Pulmonary artery endothelial cell (primary cell): ENCODE measurements at regions not wholly inside any gene's neighbourhood (a gene's known extent, or its start where the extent isn't known, plus 50 kb on each side); places are given as distances from the start of the nearest gene placed in this dataset.

Source experiments
- DNase-seq: peaks from one replicate; pipeline ENCODE4 v3.0.0-alpha.2; 2011; ENCODE audit warnings: low read depth, low spot score

DNA sequence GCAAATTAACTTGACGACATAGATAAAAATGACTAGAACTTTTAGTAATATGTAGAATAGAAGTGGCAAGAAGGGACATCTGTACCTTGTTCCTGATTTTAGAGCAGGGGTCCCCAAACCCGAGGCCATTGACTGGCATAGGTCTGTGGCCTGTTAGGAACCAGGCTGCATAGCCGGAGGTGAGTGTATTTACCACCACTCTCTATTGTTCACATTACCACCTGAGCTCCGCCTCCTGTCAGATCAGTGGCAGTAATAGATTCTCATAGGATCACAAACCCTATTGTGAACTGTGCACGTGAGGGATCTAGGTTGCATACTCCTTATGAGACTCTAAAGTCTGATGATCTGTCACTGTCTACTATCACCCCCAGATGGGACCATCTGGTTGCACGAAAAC, 113.6 kb upstream of the AVPR1A start:
- no peak for DNase-seq

- DNase-seq: no peak
These were observed 99.5 kb upstream of the AVPR1A start for GRCh38 chr12:63250486-63250885.

DNA sequence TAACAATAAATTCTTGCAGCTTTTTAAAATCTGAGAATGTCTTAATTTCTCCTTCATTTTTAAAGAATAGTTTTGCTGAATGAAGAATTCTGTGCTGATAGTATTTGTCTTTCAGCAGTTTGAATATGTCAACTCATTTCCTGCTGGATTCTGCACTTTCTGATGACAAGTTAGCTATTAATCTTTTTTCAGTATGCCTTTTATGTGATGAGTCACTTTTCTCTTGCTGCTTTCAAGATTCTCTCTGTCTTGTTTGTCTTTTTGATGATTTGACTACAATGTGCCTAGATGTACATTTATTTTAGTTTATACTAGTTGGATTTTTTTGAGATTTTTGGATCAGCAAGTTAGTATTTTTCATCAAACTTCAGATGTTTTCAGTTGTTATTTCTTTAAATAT, 87.9 kb upstream of the AVPR1A start:
- DNase-seq: no peak

GRCh38 chr12:63232896-63233295, 81.9 kb upstream of the AVPR1A start:
- no peak for DNase-seq

- no peak for DNase-seq
These were observed 77.9 kb upstream of the AVPR1A start for GRCh38 chr12:63228853-63229252.

DNA sequence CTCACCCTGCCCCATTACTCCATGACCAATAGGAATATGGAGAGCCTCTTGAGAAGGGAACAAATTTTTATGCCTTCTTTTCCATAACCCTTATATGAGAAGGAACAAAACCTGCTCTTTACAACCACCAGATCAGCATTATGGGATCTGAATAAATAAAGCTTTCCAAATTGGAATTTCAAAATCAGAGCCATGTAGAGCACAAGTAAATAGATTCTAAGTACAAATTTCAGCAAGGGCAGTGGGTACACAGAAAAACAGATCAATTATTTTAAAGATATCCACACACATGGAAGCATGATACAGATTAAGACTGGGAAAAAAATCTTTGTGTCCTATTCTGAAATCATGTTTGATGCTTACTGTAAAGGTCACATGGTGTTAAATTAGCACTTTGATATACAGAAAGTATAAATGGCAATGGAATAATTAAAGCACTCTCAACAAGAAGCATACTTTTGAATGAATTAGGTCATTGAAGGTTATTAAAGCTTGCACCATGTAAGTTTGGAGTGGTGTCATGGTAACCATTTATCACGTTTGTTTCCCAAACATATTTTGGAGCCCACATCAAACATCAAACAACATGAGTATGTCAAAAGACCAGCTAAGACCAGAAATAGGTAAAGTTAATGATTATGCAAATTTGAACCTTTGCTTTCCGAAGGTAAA, 75.9 kb upstream of the AVPR1A start:
- DNase-seq: no peak

- DNase-seq: no peak
These were observed 73.4 kb upstream of the AVPR1A start for GRCh38 chr12:63224396-63224795.

DNA sequence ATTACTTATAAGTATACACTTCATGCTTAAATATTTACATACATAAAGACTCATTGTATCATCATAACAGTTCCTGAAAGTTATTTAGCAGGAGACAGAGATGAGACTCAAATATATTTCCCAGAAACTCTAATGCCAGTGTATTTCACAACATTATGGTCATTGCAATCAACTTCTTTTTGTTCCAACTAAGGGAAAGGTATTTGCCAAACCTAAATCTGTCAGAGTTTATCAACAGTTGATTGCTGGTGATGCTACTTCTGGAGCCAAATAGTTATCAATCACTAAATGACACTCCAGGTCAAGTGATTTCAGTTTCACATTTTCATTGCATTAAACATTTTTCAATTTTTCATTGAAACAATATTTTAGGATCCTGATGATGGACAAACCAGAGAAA, 72.1 kb upstream of the AVPR1A start:
- no peak for DNase-seq

DNA sequence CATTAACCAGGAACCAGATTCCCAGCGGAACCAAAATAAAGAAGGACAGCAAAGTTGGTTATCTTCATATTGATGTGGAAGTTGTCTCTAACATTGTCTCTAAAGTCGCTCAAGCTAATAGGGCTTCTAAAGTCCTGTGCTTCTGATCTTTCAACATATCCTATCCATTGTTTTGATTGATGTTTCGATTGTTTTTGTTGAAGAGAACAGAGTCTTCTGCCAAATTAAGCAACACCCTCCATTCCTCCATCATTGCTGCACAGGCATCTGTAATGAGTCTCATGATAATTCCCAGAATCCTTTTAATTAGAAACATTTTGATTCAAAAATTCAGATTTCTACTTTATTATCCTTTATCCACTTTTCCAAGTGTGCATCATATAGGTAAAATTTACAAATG, 71.6 kb upstream of the AVPR1A start:
- DNase-seq: no peak

GRCh38 chr12:63220921-63221320, 69.9 kb upstream of the AVPR1A start:
- no peak for DNase-seq

- DNase-seq: no peak
These were observed 61.3 kb upstream of the AVPR1A start for GRCh38 chr12:63212316-63212715.

DNA sequence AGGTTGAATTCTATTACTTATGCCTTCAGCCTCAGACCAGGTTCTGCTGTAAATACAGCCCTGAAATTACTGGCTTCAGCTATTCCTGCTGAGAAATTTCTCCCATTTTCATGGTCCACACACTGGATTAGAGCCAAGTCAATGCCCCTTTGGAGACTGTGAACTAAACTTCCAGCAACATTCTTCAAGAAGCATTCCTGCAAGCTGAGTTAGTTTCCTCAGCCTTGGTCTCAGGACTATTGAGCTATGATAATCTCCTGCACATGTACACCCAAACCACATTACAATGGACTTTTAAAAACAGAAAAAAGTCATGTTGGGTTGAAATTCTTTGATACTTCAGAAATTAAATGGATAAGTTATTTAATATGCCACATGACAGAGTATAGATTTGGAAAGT, 58.0 kb upstream of the AVPR1A start:
- DNase-seq: no peak

DNA sequence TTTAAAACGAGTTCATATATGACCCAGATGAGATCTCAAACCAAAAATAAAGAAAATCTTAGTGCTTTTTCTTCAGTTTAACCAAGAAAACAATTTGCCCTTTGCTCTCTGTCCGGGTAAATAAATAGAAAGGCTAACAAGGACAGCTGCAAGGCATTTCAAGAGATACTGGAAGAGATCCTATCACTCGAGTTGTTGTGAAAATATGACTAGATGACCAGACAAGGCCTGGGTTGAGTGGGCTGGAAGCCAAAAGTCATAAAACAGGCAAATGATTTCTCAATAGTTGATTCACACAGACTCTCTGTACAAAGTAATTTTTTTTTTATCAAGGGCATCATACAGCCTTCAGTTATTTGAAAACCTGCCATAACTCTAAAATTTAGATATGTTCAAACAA, 55.9 kb upstream of the AVPR1A start:
- DNase-seq: no peak

DNA sequence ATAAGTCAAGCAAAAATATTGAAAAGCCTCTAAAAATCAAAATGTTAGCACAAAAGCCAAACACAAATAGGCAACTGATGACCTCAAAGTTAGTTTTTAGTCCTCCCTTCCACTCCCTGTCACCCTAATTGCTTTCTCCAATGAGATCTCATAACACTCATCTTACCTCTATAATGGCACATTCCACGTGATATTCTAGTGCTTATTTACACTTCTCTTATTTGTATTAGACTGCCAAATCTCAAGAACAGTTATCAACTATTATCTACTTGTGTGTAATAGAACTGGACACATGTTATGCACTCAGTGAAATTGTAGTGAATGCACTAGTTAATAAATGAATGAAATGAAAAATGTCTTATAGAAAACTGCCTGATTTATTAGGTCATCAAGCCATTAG, 55.5 kb upstream of the AVPR1A start:
- no peak for DNase-seq
